Breast epithelium (tissue), 3 donors: ENCODE measurements at regions not wholly inside any gene's neighbourhood (a gene's known extent, or its start where the extent isn't known, plus 50 kb on each side); places are given as distances from the start of the nearest gene placed in this dataset.

Experiments used
- POLR2AphosphoS5 ChIP-seq, 3 donors: sonication (generic); formaldehyde crosslinking; IDR thresholded peaks; one replicate each; pipeline ENCODE4 v1.6.1; 2017; ENCODE audit warnings: antibody characterized with exemption in 3 of 3
- TF ChIP-seq, protein P1 (sequence below), 3 donors: fragments of 450-650 bp; IDR thresholded peaks; one replicate each; pipeline ENCODE4 v1.5.1; 2016 to 2017; ENCODE audit warnings: antibody characterized with exemption in 3 of 3, mild to moderate bottlenecking in 3 of 3, moderate library complexity in 3 of 3

- no peak for TF ChIP-seq POLR2AphosphoS5 (IDR thresholded peaks at IDR 0.05)
- TF ChIP-seq, protein P1, sequence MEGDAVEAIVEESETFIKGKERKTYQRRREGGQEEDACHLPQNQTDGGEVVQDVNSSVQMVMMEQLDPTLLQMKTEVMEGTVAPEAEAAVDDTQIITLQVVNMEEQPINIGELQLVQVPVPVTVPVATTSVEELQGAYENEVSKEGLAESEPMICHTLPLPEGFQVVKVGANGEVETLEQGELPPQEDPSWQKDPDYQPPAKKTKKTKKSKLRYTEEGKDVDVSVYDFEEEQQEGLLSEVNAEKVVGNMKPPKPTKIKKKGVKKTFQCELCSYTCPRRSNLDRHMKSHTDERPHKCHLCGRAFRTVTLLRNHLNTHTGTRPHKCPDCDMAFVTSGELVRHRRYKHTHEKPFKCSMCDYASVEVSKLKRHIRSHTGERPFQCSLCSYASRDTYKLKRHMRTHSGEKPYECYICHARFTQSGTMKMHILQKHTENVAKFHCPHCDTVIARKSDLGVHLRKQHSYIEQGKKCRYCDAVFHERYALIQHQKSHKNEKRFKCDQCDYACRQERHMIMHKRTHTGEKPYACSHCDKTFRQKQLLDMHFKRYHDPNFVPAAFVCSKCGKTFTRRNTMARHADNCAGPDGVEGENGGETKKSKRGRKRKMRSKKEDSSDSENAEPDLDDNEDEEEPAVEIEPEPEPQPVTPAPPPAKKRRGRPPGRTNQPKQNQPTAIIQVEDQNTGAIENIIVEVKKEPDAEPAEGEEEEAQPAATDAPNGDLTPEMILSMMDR (IDR thresholded peaks at IDR 0.05), result no peak
Observed at GRCh38 chr7:109646124-109646523, 1076.5 kb downstream of the DNAJB9 start.
